ENCODE measurements at regions not wholly inside any gene's neighbourhood (a gene's known extent, or its start where the extent isn't known, plus 50 kb on each side); places are given as distances from the start of the nearest gene placed in this dataset.

GRCh38 chr5:89110916-89111646, 228.1 kb upstream of the MEF2C start:
- no peak overlapping the region for H2AFZ ChIP-seq
- H3F3A ChIP-seq (ENCODE audit: insufficient read depth), result no peaks in the 10 kb centered on the region
- DNase-seq, result peak; percentile 49
- H3K9me3 ChIP-seq (ENCODE audit: low read depth), result no peaks in the 10 kb centered on the region
- TF ChIP-seq EZH2phosphoT487 (IDR thresholded peaks at IDR 0.05; ENCODE audit: insufficient read depth, low read depth) (no peak), EZH2 (IDR thresholded peaks at IDR 0.05; ENCODE audit: insufficient read depth, poor library complexity, severe bottlenecking) (no peak)
- no peak overlapping the region for H3K4me2 ChIP-seq (ENCODE audit: unreplicated experiment)
- H3K79me2 ChIP-seq (ENCODE audit: insufficient read depth), result no peaks in the 10 kb centered on the region
- no peak overlapping the region for H3K9ac ChIP-seq
- in situ Hi-C loops (cut with MboI), result no loop called here
- no peak overlapping the region for H3K27ac ChIP-seq
- H3K27me3 ChIP-seq (replicated peaks; ENCODE audit: insufficient read depth), result no peaks in the 10 kb centered on the region
- no peaks in the 10 kb centered on the region for H3K36me3 ChIP-seq (ENCODE audit: low read depth)
- H3K9me2 ChIP-seq (ENCODE audit: insufficient read depth), result no peaks in the 10 kb centered on the region
- 27 to 39% methylated on average over 4 of the region's 4 CpGs for WGBS, 2 experiments (ENCODE audit: low coverage in 1 of 2, low lambda C conversion rate in 2 of 2, missing lambda C conversion rate in 2 of 2)
- H3K4me1 ChIP-seq (ENCODE audit: insufficient read depth), result peaks cover 6% of the 10 kb centered on the region
- no peaks in the 10 kb centered on the region for H4K20me1 ChIP-seq (ENCODE audit: insufficient read depth)
- no peak overlapping the region for H3K4me3 ChIP-seq

GRCh38 chr5:89106480-89106879, 223.5 kb upstream of the MEF2C start:
- Histone ChIP-seq H3K9me3 (ENCODE audit: low read depth) (no peaks in the 10 kb centered on the region), H3K79me2 (ENCODE audit: insufficient read depth) (no peaks in the 10 kb centered on the region), H3K27me3 (replicated peaks; ENCODE audit: insufficient read depth) (no peaks in the 10 kb centered on the region), H3K9ac (no peak overlapping the region), H3K4me1 (ENCODE audit: insufficient read depth) (peaks cover 3% of the 10 kb centered on the region), H3K36me3 (ENCODE audit: low read depth) (no peaks in the 10 kb centered on the region), H2AFZ (no peak overlapping the region), H3K4me2 (ENCODE audit: unreplicated experiment) (no peak overlapping the region), H3F3A (ENCODE audit: insufficient read depth) (no peaks in the 10 kb centered on the region), H3K9me2 (ENCODE audit: insufficient read depth) (no peaks in the 10 kb centered on the region), H3K4me3 (no peak overlapping the region), H4K20me1 (ENCODE audit: insufficient read depth) (no peaks in the 10 kb centered on the region), H3K27ac (no peak overlapping the region)
- WGBS, 2 experiments (ENCODE audit: low coverage in 1 of 2, low lambda C conversion rate in 2 of 2, missing lambda C conversion rate in 2 of 2), result 0 to 21% methylated on average over 1 of the region's 1 CpG
- no peak for TF ChIP-seq EZH2phosphoT487 (IDR thresholded peaks at IDR 0.05; ENCODE audit: insufficient read depth, low read depth)
- no peak for DNase-seq
- in situ Hi-C loops (cut with MboI), result no loop called here

GRCh38 chr5:89105836-89106235, 222.9 kb upstream of the MEF2C start:
- TF ChIP-seq EZH2phosphoT487 (IDR thresholded peaks at IDR 0.05; ENCODE audit: insufficient read depth, low read depth), result no peak
- no peak for TF ChIP-seq EZH2 (IDR thresholded peaks at IDR 0.05; ENCODE audit: insufficient read depth, poor library complexity, severe bottlenecking)
- no peaks in the 10 kb centered on the region for H3F3A ChIP-seq (ENCODE audit: insufficient read depth)
- H3K9me3 ChIP-seq (ENCODE audit: low read depth), result no peaks in the 10 kb centered on the region
- H3K9ac ChIP-seq, result no peak overlapping the region
- no peak overlapping the region for H2AFZ ChIP-seq
- no peaks in the 10 kb centered on the region for H4K20me1 ChIP-seq (ENCODE audit: insufficient read depth)
- no peaks in the 10 kb centered on the region for H3K79me2 ChIP-seq (ENCODE audit: insufficient read depth)
- H3K4me2 ChIP-seq (ENCODE audit: unreplicated experiment), result no peak overlapping the region
- in situ Hi-C loops (cut with MboI), result no loop called here
- no peak for DNase-seq
- H3K9me2 ChIP-seq (ENCODE audit: insufficient read depth), result no peaks in the 10 kb centered on the region
- H3K36me3 ChIP-seq (ENCODE audit: low read depth), result no peaks in the 10 kb centered on the region
- H3K27ac ChIP-seq, result no peak overlapping the region
- WGBS, 2 experiments (ENCODE audit: low coverage in 1 of 2, low lambda C conversion rate in 2 of 2, missing lambda C conversion rate in 2 of 2), result 91 to 100% methylated on average over 2 of the region's 2 CpGs
- H3K4me3 ChIP-seq, result no peak overlapping the region
- no peaks in the 10 kb centered on the region for H3K4me1 ChIP-seq (ENCODE audit: insufficient read depth)
- no peaks in the 10 kb centered on the region for H3K27me3 ChIP-seq (replicated peaks; ENCODE audit: insufficient read depth)

GRCh38 chr5:89105171-89105695, 222.2 kb upstream of the MEF2C start:
- no peak overlapping the region for H2AFZ ChIP-seq
- TF ChIP-seq EZH2 (IDR thresholded peaks at IDR 0.05; ENCODE audit: insufficient read depth, poor library complexity, severe bottlenecking), result no peak
- no peak for TF ChIP-seq EZH2phosphoT487 (IDR thresholded peaks at IDR 0.05; ENCODE audit: insufficient read depth, low read depth)
- no peak for DNase-seq
- no peak overlapping the region for H3K27ac ChIP-seq
- H3K27me3 ChIP-seq (replicated peaks; ENCODE audit: insufficient read depth), result no peaks in the 10 kb centered on the region
- 0% methylated on average over 1 of the region's 1 CpG for WGBS, 2 experiments (ENCODE audit: low coverage in 1 of 2, low lambda C conversion rate in 2 of 2, missing lambda C conversion rate in 2 of 2)
- no peaks in the 10 kb centered on the region for H3K9me2 ChIP-seq (ENCODE audit: insufficient read depth)
- H3K4me1 ChIP-seq (ENCODE audit: insufficient read depth), result no peaks in the 10 kb centered on the region
- in situ Hi-C loops (cut with MboI), result no loop called here
- H3K9ac ChIP-seq, result no peak overlapping the region
- H3K4me3 ChIP-seq, result no peak overlapping the region
- H3K79me2 ChIP-seq (ENCODE audit: insufficient read depth), result no peaks in the 10 kb centered on the region
- no peaks in the 10 kb centered on the region for H3K36me3 ChIP-seq (ENCODE audit: low read depth)
- H3K9me3 ChIP-seq (ENCODE audit: low read depth), result no peaks in the 10 kb centered on the region
- no peaks in the 10 kb centered on the region for H4K20me1 ChIP-seq (ENCODE audit: insufficient read depth)
- H3K4me2 ChIP-seq (ENCODE audit: unreplicated experiment), result no peak overlapping the region
- H3F3A ChIP-seq (ENCODE audit: insufficient read depth), result no peaks in the 10 kb centered on the region
